Stimulated activated effector memory CD8-positive, alpha-beta T cell treated with anti-CD3 and anti-CD28 coated beads, Interleukin-12 subunit alpha, Interleukin-12 subunit beta, amount 100 ng/mL, for 72 hours (primary cell): ENCODE measurements at regions not wholly inside any gene's neighbourhood (a gene's known extent, or its start where the extent isn't known, plus 50 kb on each side); places are given as distances from the start of the nearest gene placed in this dataset.
"Not testable (repeated sequence)": the region's sequence is repeated elsewhere in the genome, so short reads cannot be mapped to it uniquely, and the experiment has no call there.

Source experiments
- ATAC-seq: fragments of 150-1000 bp; cut with Tn5 transposase; 2 replicates; pipeline ENCODE4 v1.10.0; 2021
- DNase-seq, 2 donors: peaks; one replicate each; pipeline ENCODE4 v3.0.0; 2021 to 2022; ENCODE audit warnings: low spot score in 2 of 2
- H3K27ac Mint-ChIP-seq: one replicate; pipeline ENCODE4 v1.8.0; 2022; ENCODE audit warnings: mild to moderate bottlenecking, mixed read lengths
- H3K36me3 Mint-ChIP-seq: one replicate; pipeline ENCODE4 v1.8.0; 2022; ENCODE audit warnings: mild to moderate bottlenecking, mixed read lengths
- H3K4me1 Mint-ChIP-seq: one replicate; pipeline ENCODE4 v1.8.0; 2022; ENCODE audit warnings: mixed read lengths
- H3K4me3 Mint-ChIP-seq: one replicate; pipeline ENCODE4 v1.8.0; 2022; ENCODE audit warnings: mild to moderate bottlenecking, mixed read lengths
- H3K9me3 Mint-ChIP-seq: one replicate; pipeline ENCODE4 v1.8.0; 2022; ENCODE audit warnings: mixed read lengths

- DNase-seq (no peak), ATAC-seq (no peak)
- Mint-ChIP-seq H3K36me3 (no peaks in the 10 kb centered on the region), H3K9me3 (peaks cover 15% of the 10 kb centered on the region), H3K4me3 (no peak overlapping the region), H3K27ac (no peak overlapping the region), H3K4me1 (no peaks in the 10 kb centered on the region)
These were observed 550.3 kb downstream of the RAB28 start for GRCh38 chr4:12933760-12934221.

GRCh38 chr4:12932203-12932788 is 551.8 kb downstream of the RAB28 start:
- no peak overlapping the region for H3K4me3 Mint-ChIP-seq
- no peaks in the 10 kb centered on the region for H3K36me3 Mint-ChIP-seq
- no peaks in the 10 kb centered on the region for H3K4me1 Mint-ChIP-seq
- H3K27ac Mint-ChIP-seq: no peak overlapping the region
- ATAC-seq (no peak), DNase-seq (no peak)
- H3K9me3 Mint-ChIP-seq: peaks cover 16% of the 10 kb centered on the region

GRCh38 chr4:12929784-12930183 is 554.4 kb downstream of the RAB28 start:
- no peak overlapping the region for H3K27ac Mint-ChIP-seq
- H3K4me1 Mint-ChIP-seq: no peaks in the 10 kb centered on the region
- no peak for ATAC-seq
- H3K4me3 Mint-ChIP-seq: no peak overlapping the region
- no peaks in the 10 kb centered on the region for H3K36me3 Mint-ChIP-seq
- no peak for DNase-seq
- H3K9me3 Mint-ChIP-seq: peaks cover 16% of the 10 kb centered on the region

GRCh38 chr4:12928751-12929150 is 555.4 kb downstream of the RAB28 start:
- H3K4me1 Mint-ChIP-seq: no peaks in the 10 kb centered on the region
- no peak for ATAC-seq
- no peak overlapping the region for H3K27ac Mint-ChIP-seq
- no peak for DNase-seq
- H3K9me3 Mint-ChIP-seq: peaks cover 16% of the 10 kb centered on the region
- H3K36me3 Mint-ChIP-seq: no peaks in the 10 kb centered on the region
- no peak overlapping the region for H3K4me3 Mint-ChIP-seq

- no peak overlapping the region for H3K4me3 Mint-ChIP-seq
- H3K27ac Mint-ChIP-seq: no peak overlapping the region
- no peak for DNase-seq
- no peak for ATAC-seq
- H3K36me3 Mint-ChIP-seq: no peaks in the 10 kb centered on the region
- peaks cover 11% of the 10 kb centered on the region for H3K9me3 Mint-ChIP-seq
- H3K4me1 Mint-ChIP-seq: no peaks in the 10 kb centered on the region
These were observed 557.7 kb downstream of the RAB28 start for GRCh38 chr4:12926189-12927066.

GRCh38 chr4:12924728-12925320 is 559.3 kb downstream of the RAB28 start:
- Mint-ChIP-seq H3K9me3 (peaks cover 7% of the 10 kb centered on the region), H3K4me3 (no peak overlapping the region), H3K27ac (no peak overlapping the region), H3K4me1 (no peaks in the 10 kb centered on the region), H3K36me3 (no peaks in the 10 kb centered on the region)
- no peak for DNase-seq
- ATAC-seq: no peak

- Mint-ChIP-seq H3K27ac (no peak overlapping the region), H3K9me3 (peaks cover 3% of the 10 kb centered on the region), H3K36me3 (no peaks in the 10 kb centered on the region), H3K4me3 (no peak overlapping the region), H3K4me1 (no peaks in the 10 kb centered on the region)
- ATAC-seq (no peak), DNase-seq (no peak)
These were observed 559.9 kb downstream of the RAB28 start for GRCh38 chr4:12924253-12924652.

GRCh38 chr4:12912896-12913418 is 571.2 kb downstream of the RAB28 start:
- Mint-ChIP-seq H3K4me3 (no peak overlapping the region), H3K27ac (no peak overlapping the region), H3K9me3 (peaks cover 16% of the 10 kb centered on the region), H3K36me3 (no peaks in the 10 kb centered on the region), H3K4me1 (no peaks in the 10 kb centered on the region)
- ATAC-seq (no peak), DNase-seq (no peak)

GRCh38 chr4:12911750-12912358 is 572.3 kb downstream of the RAB28 start:
- no peak overlapping the region for H3K27ac Mint-ChIP-seq
- peaks cover 16% of the 10 kb centered on the region for H3K9me3 Mint-ChIP-seq
- no peaks in the 10 kb centered on the region for H3K36me3 Mint-ChIP-seq
- DNase-seq: no peak
- no peaks in the 10 kb centered on the region for H3K4me1 Mint-ChIP-seq
- no peak overlapping the region for H3K4me3 Mint-ChIP-seq
- no peak for ATAC-seq

GRCh38 chr4:12903640-12904039 is 580.5 kb downstream of the RAB28 start:
- ATAC-seq, H3K4me1 Mint-ChIP-seq, H3K27ac Mint-ChIP-seq, DNase-seq, H3K4me3 Mint-ChIP-seq, H3K36me3 Mint-ChIP-seq: not testable (repeated sequence)
- H3K9me3 Mint-ChIP-seq: peaks cover 12% of the 10 kb centered on the region

- ATAC-seq (no peak), DNase-seq (no peak)
- no peak overlapping the region for H3K27ac Mint-ChIP-seq
- H3K4me1 Mint-ChIP-seq: no peaks in the 10 kb centered on the region
- no peaks in the 10 kb centered on the region for H3K36me3 Mint-ChIP-seq
- no peak overlapping the region for H3K4me3 Mint-ChIP-seq
- peaks cover 13% of the 10 kb centered on the region for H3K9me3 Mint-ChIP-seq
These were observed 581.4 kb downstream of the RAB28 start for GRCh38 chr4:12902735-12903134.

- H3K4me1 Mint-ChIP-seq: no peaks in the 10 kb centered on the region
- no peak for ATAC-seq
- no peak for DNase-seq
- H3K4me3 Mint-ChIP-seq: no peak overlapping the region
- no peaks in the 10 kb centered on the region for H3K36me3 Mint-ChIP-seq
- H3K9me3 Mint-ChIP-seq: peaks cover 17% of the 10 kb centered on the region
- H3K27ac Mint-ChIP-seq: no peak overlapping the region
These were observed 586.2 kb downstream of the RAB28 start for GRCh38 chr4:12897954-12898353.

- Mint-ChIP-seq H3K4me1 (no peaks in the 10 kb centered on the region), H3K36me3 (no peaks in the 10 kb centered on the region), H3K9me3 (peaks cover 10% of the 10 kb centered on the region), H3K27ac (no peak overlapping the region), H3K4me3 (no peak overlapping the region)
- ATAC-seq (no peak), DNase-seq (no peak)
These were observed 590.1 kb downstream of the RAB28 start for GRCh38 chr4:12894062-12894461.

GRCh38 chr4:12889054-12889453 is 595.1 kb downstream of the RAB28 start:
- H3K4me3 Mint-ChIP-seq: no peak overlapping the region
- DNase-seq: no peak

More at GRCh38 chr4:12889054-12889453, 595.1 kb downstream of the RAB28 start:
- Mint-ChIP-seq H3K36me3 (no peaks in the 10 kb centered on the region), H3K27ac (no peak overlapping the region), H3K9me3 (peaks cover 16% of the 10 kb centered on the region), H3K4me1 (no peaks in the 10 kb centered on the region)
- no peak for ATAC-seq
